ENCODE measurements at regions not wholly inside any gene's neighbourhood (a gene's known extent, or its start where the extent isn't known, plus 50 kb on each side); places are given as distances from the start of the nearest gene placed in this dataset.
"Not testable (repeated sequence)": the region's sequence is repeated elsewhere in the genome, so short reads cannot be mapped to it uniquely, and the experiment has no call there.

GRCh38 chr2:194870974-194871535, 786.0 kb upstream of the SLC39A10 start:
- no peak for DNase-seq (ENCODE audit: low spot score)
- in situ Hi-C loops (cut with MboI; ENCODE audit: low pct_unique_long_range_greater_than_20kb, low sequenced_read_pairs, unreplicated experiment) = no loop called here

GRCh38 chr2:194867328-194867727, 789.7 kb upstream of the SLC39A10 start:
- in situ Hi-C loops (cut with MboI; ENCODE audit: low pct_unique_long_range_greater_than_20kb, low sequenced_read_pairs, unreplicated experiment) = no loop called here
- peak; percentile 32 for TF ChIP-seq CTCF (IDR thresholded peaks at IDR 0.05; ENCODE audit: extremely low read depth, insufficient read depth, missing control alignments)
- DNase-seq (ENCODE audit: low spot score) = peak; percentile 5

More at GRCh38 chr2:194870974-194871535, 786.0 kb upstream of the SLC39A10 start:
- no peak for TF ChIP-seq CTCF (IDR thresholded peaks at IDR 0.05; ENCODE audit: extremely low read depth, insufficient read depth, missing control alignments)

- DNase-seq (ENCODE audit: low spot score) = no peak
- TF ChIP-seq CTCF (IDR thresholded peaks at IDR 0.05; ENCODE audit: extremely low read depth, insufficient read depth, missing control alignments) = no peak
- in situ Hi-C loops (cut with MboI; ENCODE audit: low pct_unique_long_range_greater_than_20kb, low sequenced_read_pairs, unreplicated experiment) = no loop called here
Measured at GRCh38 chr2:194854941-194855340, 802.1 kb upstream of the SLC39A10 start.

- in situ Hi-C loops (cut with MboI; ENCODE audit: low pct_unique_long_range_greater_than_20kb, low sequenced_read_pairs, unreplicated experiment) = no loop called here
- TF ChIP-seq CTCF (IDR thresholded peaks at IDR 0.05; ENCODE audit: extremely low read depth, insufficient read depth, missing control alignments) = no peak
- no peak for DNase-seq (ENCODE audit: low spot score)
Measured at GRCh38 chr2:194842871-194843270, 814.2 kb upstream of the SLC39A10 start.

- in situ Hi-C loops (cut with MboI; ENCODE audit: low pct_unique_long_range_greater_than_20kb, low sequenced_read_pairs, unreplicated experiment); DNase-seq (ENCODE audit: low spot score): not testable (repeated sequence)
Measured at GRCh38 chr2:194834371-194834770, 822.7 kb upstream of the SLC39A10 start.

GRCh38 chr2:194826241-194826640, 830.8 kb upstream of the SLC39A10 start:
- in situ Hi-C loops (cut with MboI; ENCODE audit: low pct_unique_long_range_greater_than_20kb, low sequenced_read_pairs, unreplicated experiment) = no loop called here
- DNase-seq (ENCODE audit: low spot score) = no peak
- no peak for TF ChIP-seq CTCF (IDR thresholded peaks at IDR 0.05; ENCODE audit: extremely low read depth, insufficient read depth, missing control alignments)

- no peak for TF ChIP-seq CTCF (IDR thresholded peaks at IDR 0.05; ENCODE audit: extremely low read depth, insufficient read depth, missing control alignments)
- in situ Hi-C loops (cut with MboI; ENCODE audit: low pct_unique_long_range_greater_than_20kb, low sequenced_read_pairs, unreplicated experiment) = no loop called here
- DNase-seq (ENCODE audit: low spot score) = no peak
Measured at GRCh38 chr2:194824450-194824849, 832.6 kb upstream of the SLC39A10 start.
